ENCODE measurements at regions not wholly inside any gene's neighbourhood (a gene's known extent, or its start where the extent isn't known, plus 50 kb on each side); places are given as distances from the start of the nearest gene placed in this dataset.
A peak's percentile ranks its signal among the peaks of the same experiment; 100 is the strongest.

DNA sequence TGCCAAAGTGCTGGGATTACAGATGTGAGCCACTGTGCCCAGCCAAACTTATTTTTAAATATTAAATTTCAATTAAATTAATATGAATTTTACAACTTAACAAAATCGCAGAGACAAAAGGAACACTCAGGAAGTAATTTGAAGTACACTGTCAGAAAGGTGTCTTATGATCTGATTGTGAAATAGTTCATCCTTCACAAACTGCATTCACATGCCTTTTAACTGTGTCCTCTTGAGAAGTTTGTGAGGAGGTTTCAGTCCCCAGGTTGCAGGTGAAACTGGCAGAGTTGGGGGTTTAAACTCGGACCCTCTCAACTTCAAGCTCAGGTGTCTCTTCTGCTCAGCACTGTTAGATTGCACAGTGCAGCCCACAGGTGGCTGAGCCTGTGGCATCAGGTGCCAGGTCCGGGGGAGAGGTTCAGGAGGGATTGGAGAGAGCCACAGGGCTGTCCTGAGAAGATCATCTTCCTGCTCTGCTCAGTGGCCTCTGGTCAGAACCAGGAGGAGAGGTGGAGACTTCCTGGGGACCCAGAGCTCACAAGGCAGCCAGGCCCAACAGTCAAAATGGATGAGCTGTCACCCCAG lies 152.3 kb upstream of the RAB4A start:
- H3K27ac ChIP-seq = peak overlapping the region in 1 of 2 donors; percentile 88
- ATAC-seq (ENCODE audit: insufficient number of reproducible peaks, low FRiP score, low read depth) = no peak

DNA sequence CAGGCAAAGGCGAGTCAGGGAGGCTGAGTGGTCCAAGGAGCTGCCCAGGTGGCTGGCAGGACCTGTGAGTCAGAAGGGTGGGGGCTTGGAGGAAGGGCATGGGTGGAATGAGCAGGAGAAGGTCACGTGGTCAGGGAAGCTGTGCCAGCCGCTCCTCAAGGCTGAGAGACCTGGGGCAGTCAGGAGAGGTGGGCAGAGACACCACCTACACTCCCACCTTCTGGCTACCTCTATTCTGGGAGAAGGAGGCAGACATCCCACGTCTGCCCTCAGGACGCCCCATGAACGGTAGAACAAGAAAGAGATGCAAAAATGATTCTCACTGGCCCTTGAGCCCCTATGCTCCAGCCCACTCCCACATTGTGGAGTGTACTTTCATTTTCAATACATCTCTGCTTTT lies 151.8 kb upstream of the RAB4A start:
- Histone ChIP-seq H3K9me3 (no peaks in the 10 kb centered on the region), H3K4me3 (no peak overlapping the region), H3K27me3 (replicated peaks; ENCODE audit: insufficient read depth) (no peaks in the 10 kb centered on the region), H3K27ac (peak overlapping the region in 1 of 2 donors; percentile 88), H3K4me1 (ENCODE audit: control insufficient read depth in 1 of 2, low read depth in 2 of 2) (peaks cover 19 to 75% of the 10 kb centered on the region in 2 donors), H3K36me3 (no peaks in the 10 kb centered on the region)
- DNase-seq (ENCODE audit: low spot score) = no peak
- no peak for ATAC-seq (ENCODE audit: insufficient number of reproducible peaks, low FRiP score, low read depth)
- TF ChIP-seq, protein P1, sequence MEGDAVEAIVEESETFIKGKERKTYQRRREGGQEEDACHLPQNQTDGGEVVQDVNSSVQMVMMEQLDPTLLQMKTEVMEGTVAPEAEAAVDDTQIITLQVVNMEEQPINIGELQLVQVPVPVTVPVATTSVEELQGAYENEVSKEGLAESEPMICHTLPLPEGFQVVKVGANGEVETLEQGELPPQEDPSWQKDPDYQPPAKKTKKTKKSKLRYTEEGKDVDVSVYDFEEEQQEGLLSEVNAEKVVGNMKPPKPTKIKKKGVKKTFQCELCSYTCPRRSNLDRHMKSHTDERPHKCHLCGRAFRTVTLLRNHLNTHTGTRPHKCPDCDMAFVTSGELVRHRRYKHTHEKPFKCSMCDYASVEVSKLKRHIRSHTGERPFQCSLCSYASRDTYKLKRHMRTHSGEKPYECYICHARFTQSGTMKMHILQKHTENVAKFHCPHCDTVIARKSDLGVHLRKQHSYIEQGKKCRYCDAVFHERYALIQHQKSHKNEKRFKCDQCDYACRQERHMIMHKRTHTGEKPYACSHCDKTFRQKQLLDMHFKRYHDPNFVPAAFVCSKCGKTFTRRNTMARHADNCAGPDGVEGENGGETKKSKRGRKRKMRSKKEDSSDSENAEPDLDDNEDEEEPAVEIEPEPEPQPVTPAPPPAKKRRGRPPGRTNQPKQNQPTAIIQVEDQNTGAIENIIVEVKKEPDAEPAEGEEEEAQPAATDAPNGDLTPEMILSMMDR (IDR thresholded peaks at IDR 0.05) = no peak

More for the DNA sequence above, 152.3 kb upstream of the RAB4A start:
- Histone ChIP-seq H3K36me3 (no peaks in the 10 kb centered on the region), H3K4me1 (ENCODE audit: control insufficient read depth in 1 of 2, low read depth in 2 of 2) (peaks cover 19 to 75% of the 10 kb centered on the region in 2 donors), H3K27me3 (replicated peaks; ENCODE audit: insufficient read depth) (no peaks in the 10 kb centered on the region), H3K9me3 (no peaks in the 10 kb centered on the region), H3K4me3 (no peak overlapping the region)
- DNase-seq (ENCODE audit: low spot score) = no peak
- TF ChIP-seq, protein P1 (IDR thresholded peaks at IDR 0.05) = no peak

DNA sequence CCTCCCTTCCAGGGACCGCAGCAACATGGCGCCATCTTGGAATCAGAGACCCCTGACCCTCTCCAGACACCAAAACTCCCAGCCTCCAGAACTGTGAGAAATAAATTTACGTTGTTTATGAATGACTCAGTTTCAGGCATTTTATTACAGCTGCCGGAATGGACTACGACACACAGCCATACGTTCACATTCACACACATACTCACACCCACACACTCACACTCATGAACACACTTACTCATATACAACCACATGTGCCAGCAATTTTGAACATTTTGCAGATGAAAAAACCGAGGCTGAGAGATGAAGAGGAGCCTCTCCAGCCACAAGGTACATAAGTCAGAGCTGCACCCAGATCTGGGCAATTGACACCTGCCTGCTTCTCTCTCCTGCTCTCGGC lies 151.0 kb upstream of the RAB4A start:
- Histone ChIP-seq H3K4me1 (ENCODE audit: control insufficient read depth in 1 of 2, low read depth in 2 of 2) (peaks cover 19 to 75% of the 10 kb centered on the region in 2 donors), H3K4me3 (no peak overlapping the region), H3K9me3 (no peaks in the 10 kb centered on the region), H3K27me3 (replicated peaks; ENCODE audit: insufficient read depth) (no peaks in the 10 kb centered on the region), H3K27ac (peak overlapping the region; percentile 54 to 88), H3K36me3 (no peaks in the 10 kb centered on the region)
- ATAC-seq (ENCODE audit: insufficient number of reproducible peaks, low FRiP score, low read depth) (no peak), DNase-seq (ENCODE audit: low spot score) (no peak)
- TF ChIP-seq, protein P1 (IDR thresholded peaks at IDR 0.05) = no peak

DNA sequence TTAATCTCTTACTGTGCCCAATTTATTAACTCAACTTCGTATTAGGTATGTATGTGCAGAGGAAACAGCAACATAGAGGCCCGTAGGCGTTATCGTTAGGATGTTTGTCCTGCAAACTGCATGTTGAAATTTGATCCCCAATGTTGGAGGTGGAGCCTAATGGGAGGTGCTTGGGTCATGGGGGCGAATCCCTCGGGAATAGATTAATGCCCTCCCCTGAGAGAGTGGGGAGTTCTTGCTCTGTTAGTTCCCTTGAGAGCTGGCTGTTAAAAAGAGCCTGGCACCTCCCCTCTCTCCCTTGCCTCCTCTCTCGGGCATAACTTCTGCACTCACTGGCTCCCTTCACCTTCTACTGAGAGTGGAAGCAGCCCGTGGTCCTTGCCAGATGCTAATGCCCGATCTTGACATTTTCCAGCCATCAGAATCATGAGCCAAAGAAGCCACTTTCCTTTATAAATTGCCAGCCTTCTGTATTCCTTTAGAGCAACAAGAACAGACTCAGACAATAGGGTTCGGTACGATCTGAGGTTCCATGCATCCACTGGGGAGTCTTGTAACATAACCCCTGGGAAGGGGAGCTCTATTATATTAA lies 149.0 kb upstream of the RAB4A start:
- Histone ChIP-seq H3K27me3 (replicated peaks; ENCODE audit: insufficient read depth) (no peaks in the 10 kb centered on the region), H3K4me1 (ENCODE audit: control insufficient read depth in 1 of 2, low read depth in 2 of 2) (peaks cover 19 to 59% of the 10 kb centered on the region in 2 donors), H3K4me3 (no peak overlapping the region), H3K27ac (peak overlapping the region; percentile 54 to 88), H3K36me3 (no peaks in the 10 kb centered on the region), H3K9me3 (no peaks in the 10 kb centered on the region)
- ATAC-seq (ENCODE audit: insufficient number of reproducible peaks, low FRiP score, low read depth) (no peak), DNase-seq (ENCODE audit: low spot score) (no peak)
- TF ChIP-seq, protein P1 (IDR thresholded peaks at IDR 0.05) = no peak

DNA sequence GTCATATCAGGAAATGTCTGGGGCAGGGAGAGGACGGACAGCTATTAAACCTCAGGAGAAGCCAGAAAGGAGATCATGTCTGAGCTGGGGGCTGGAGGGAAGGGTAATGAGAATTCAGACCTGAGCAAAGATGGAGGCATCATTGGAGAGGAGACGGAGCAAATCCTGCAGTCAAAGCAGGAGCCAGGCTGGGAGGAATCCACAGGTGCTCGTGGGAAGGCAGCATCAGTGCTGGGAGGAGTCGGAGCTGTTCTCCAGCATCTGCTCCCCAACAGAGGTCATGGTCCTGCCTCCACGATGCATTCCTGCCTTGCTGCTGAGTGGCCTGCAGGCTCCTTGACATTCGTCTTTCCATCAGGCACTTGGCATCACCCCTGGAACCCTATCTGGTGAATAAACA lies 148.3 kb upstream of the RAB4A start:
- no peak for ATAC-seq (ENCODE audit: insufficient number of reproducible peaks, low FRiP score, low read depth)
- Histone ChIP-seq H3K27ac (no peak overlapping the region), H3K36me3 (no peaks in the 10 kb centered on the region), H3K27me3 (replicated peaks; ENCODE audit: insufficient read depth) (no peaks in the 10 kb centered on the region), H3K4me1 (ENCODE audit: control insufficient read depth in 1 of 2, low read depth in 2 of 2) (peaks cover 19 to 52% of the 10 kb centered on the region in 2 donors), H3K9me3 (no peaks in the 10 kb centered on the region), H3K4me3 (no peak overlapping the region)
- no peak for DNase-seq (ENCODE audit: low spot score)
- TF ChIP-seq, protein P1 (IDR thresholded peaks at IDR 0.05) = no peak

All from thoracic aorta (tissue), 2 donors.